GM12878 (cell line): ENCODE measurements at regions not wholly inside any gene's neighbourhood (a gene's known extent, or its start where the extent isn't known, plus 50 kb on each side); places are given as distances from the start of the nearest gene placed in this dataset.

ENCODE experiments used
- ATAC-seq: fragments of 200-7000 bp; cut with Tn5 transposase; 3 replicates; pipeline ENCODE4 v1.9.1; 2020; ENCODE audit warnings: mild to moderate bottlenecking, moderate library complexity
- BruUV-seq: library from RNA; stranded (reverse); fragments of 400-500 nt; replicated peaks from 2 replicates; lab custom pipeline; 2021; lab: Mats Ljungman, UMichigan
- CTCF ChIA-PET: fragments of 300-600 bp; sonication (Branson Sonifier 250); formaldehyde crosslinking; extraction: SDS; loops from one replicate; lab custom pipeline; 2021; ENCODE audit warnings: inconsistent platforms; lab: Yijun Ruan, JAX
- POLR2A ChIA-PET: fragments of 350-600 bp; formaldehyde crosslinking; extraction: SDS; loops from one replicate; lab custom pipeline; 2021; ENCODE audit warnings: inconsistent platforms; lab: Charles Lee
- RAD21 ChIA-PET: fragments of 300-600 bp; sonication (Branson Sonifier 250); formaldehyde crosslinking; loops from one replicate; lab custom pipeline; 2023; ENCODE audit warnings: antibody characterized with exemption; ENCODE audit not compliant: unreplicated experiment; lab: Charles Lee
- SMC1A ChIA-PET: fragments of 300-600 bp; sonication (Branson Sonifier 250); formaldehyde crosslinking; loops from one replicate; lab custom pipeline; 2023; ENCODE audit not compliant: unreplicated experiment, uncharacterized antibody; lab: Charles Lee
- DNase-seq: peaks from one replicate; pipeline ENCODE4 v3.0.0-alpha.2; 2011; ENCODE audit warnings: low read depth, low spot score
- FAIRE-seq: peaks from 3 replicates; lab custom pipeline; 2011; peaks lifted over from hg19 to GRCh38; lab: Jason Lieb, UNC
- H2AFZ ChIP-seq: 2 replicates; pipeline ENCODE4 v1.6.0; 2011; ENCODE audit warnings: low read depth, low read length, control low read depth; ENCODE audit not compliant: control insufficient read depth
- H3K27ac ChIP-seq: 2 replicates; pipeline ENCODE4 v1.5.1; 2011; ENCODE audit warnings: control low read depth; ENCODE audit not compliant: control insufficient read depth, insufficient read depth
- H3K27me3 ChIP-seq, 2 experiments: replicated peaks in 1 of 2; 2 replicates each; pipeline versions ENCODE4 v1.6.0 to v1.6.1; 2011; ENCODE audit warnings: low read length in 1 of 2; ENCODE audit not compliant: control insufficient read depth in 2 of 2, insufficient read depth in 2 of 2
- H3K36me3 ChIP-seq, 2 experiments: 2 replicates each; pipeline ENCODE4 v1.5.1; 2011; ENCODE audit warnings: low read length in 1 of 2; ENCODE audit not compliant: control insufficient read depth in 2 of 2, insufficient read depth in 2 of 2
- H3K4me1 ChIP-seq: 2 replicates; pipeline ENCODE4 v1.6.1; 2011; ENCODE audit warnings: mild to moderate bottlenecking, low read length, moderate library complexity, mixed read lengths; ENCODE audit not compliant: control insufficient read depth, insufficient read depth
- H3K4me2 ChIP-seq: 2 replicates; pipeline ENCODE4 v1.6.0; 2011; ENCODE audit warnings: control low read depth; ENCODE audit not compliant: control insufficient read depth, insufficient read depth
- H3K4me3 ChIP-seq: fragments of 200-600 bp; sonication (generic); 2 replicates; pipeline ENCODE4 v1.5.1; 2016
- H3K79me2 ChIP-seq: 2 replicates; pipeline ENCODE4 v1.6.0; 2011; ENCODE audit warnings: low read length; ENCODE audit not compliant: control insufficient read depth, insufficient read depth
- H3K9ac ChIP-seq: 2 replicates; pipeline ENCODE4 v1.8.0; 2011; ENCODE audit warnings: low read length, control low read depth, mixed read lengths; ENCODE audit not compliant: control insufficient read depth, insufficient read depth
- H3K9me3 ChIP-seq: replicated peaks from 3 replicates; pipeline ENCODE4 v1.5.1; 2011; ENCODE audit warnings: mild to moderate bottlenecking, low read length; ENCODE audit not compliant: control insufficient read depth, insufficient read depth
- H4K20me1 ChIP-seq: 2 replicates; pipeline ENCODE4 v1.6.0; 2011; ENCODE audit not compliant: control insufficient read depth, insufficient read depth
- ATF3 ChIP-seq: IDR thresholded peaks from 2 replicates; pipeline ENCODE4 v1.6.1; 2011; ENCODE audit warnings: low read depth, mild to moderate bottlenecking, low read length, moderate library complexity, borderline replicate concordance; ENCODE audit errors: extremely low read depth
- ATF7 ChIP-seq: fragments of 450-650 bp; IDR thresholded peaks from 2 replicates; pipeline ENCODE4 v1.6.1; 2016; ENCODE audit warnings: low read depth, mild to moderate bottlenecking
- FOS ChIP-seq: IDR thresholded peaks from 3 replicates; pipeline ENCODE4 v1.6.1; 2011; ENCODE audit warnings: borderline replicate concordance; ENCODE audit not compliant: insufficient read length; ENCODE audit errors: extremely low read depth
- HDAC2 ChIP-seq: fragments of 200-600 bp; sonication (generic); IDR thresholded peaks from 2 replicates; pipeline ENCODE4 v1.6.1; 2017
- MYC ChIP-seq: IDR thresholded peaks from 2 replicates; pipeline ENCODE4 v1.6.1; 2011; ENCODE audit warnings: mild to moderate bottlenecking, low read length, moderate library complexity, inconsistent platforms; ENCODE audit not compliant: insufficient read depth, insufficient replicate concordance, insufficient read length, severe bottlenecking
- NRF1 ChIP-seq: conservative IDR thresholded peaks from 2 replicates; pipeline ENCODE4 v1.6.1; 2011; ENCODE audit warnings: mild to moderate bottlenecking, low read depth, low read length, improper control_type of control experiment
- POLR2A ChIP-seq: IDR thresholded peaks from 2 replicates; pipeline ENCODE4 v1.6.1; 2011; ENCODE audit warnings: low read depth, mild to moderate bottlenecking, low read length
- PRDM15 ChIP-seq: fragments of 450-650 bp; formaldehyde crosslinking; IDR thresholded peaks from 2 replicates; pipeline ENCODE4 v1.4.0; 2020; ENCODE audit warnings: mild to moderate bottlenecking, moderate library complexity
- RFX5 ChIP-seq: IDR thresholded peaks from 2 replicates; pipeline ENCODE4 v1.6.1; 2011; ENCODE audit warnings: low read depth, low read length, improper control_type of control experiment
- SMAD5 ChIP-seq: IDR thresholded peaks from 2 replicates; pipeline ENCODE4 v1.6.1; 2016; ENCODE audit warnings: antibody characterized with exemption, low read depth
- ZNF622 ChIP-seq: fragments of 450-650 bp; IDR thresholded peaks from 2 replicates; pipeline ENCODE4 v1.6.1; 2017; ENCODE audit warnings: mild to moderate bottlenecking, inconsistent platforms
- WGBS: methylation state at CpG from one replicate; pipeline ENCODE4 v1.1.6; 2016; ENCODE audit warnings: low lambda C conversion rate; ENCODE audit not compliant: insufficient replicate concordance, insufficient coverage; ENCODE audit errors: missing lambda C conversion rate; 5-methylcytosine and 5-hydroxymethylcytosine counted together
- in situ Hi-C: fragments of 300-500 bp; cut with MboI; formaldehyde crosslinking; loops from 9 replicates; pipeline ENCODE4 v1.14.3; 2018; ENCODE audit warnings: mixed read lengths
- intact Hi-C: fragments of 100-400 bp; cut with micrococcal nuclease; formaldehyde crosslinking; loops from one replicate; pipeline ENCODE4 v1.14.2; 2022; ENCODE audit not compliant: unreplicated experiment

DNA sequence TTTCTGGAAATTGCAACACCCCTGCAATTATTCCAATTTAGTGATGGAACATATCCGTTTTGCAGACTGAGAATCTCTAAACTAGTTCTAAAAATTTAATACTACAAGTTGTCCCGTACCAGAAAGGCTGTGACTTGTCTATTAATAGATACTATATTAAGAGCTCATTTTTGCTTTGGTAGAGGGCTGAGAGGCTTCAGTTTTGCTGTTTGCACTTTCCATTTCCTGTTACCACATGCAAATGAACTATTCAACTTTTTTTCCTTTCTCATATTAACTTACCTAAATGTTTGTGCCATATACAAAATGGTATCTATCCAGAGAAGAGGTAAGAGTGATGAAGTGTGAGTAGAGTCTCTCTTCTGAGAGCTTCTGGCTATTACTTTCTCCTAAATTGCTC is 101.5 kb upstream of the CRBN start:
- H3K4me1 ChIP-seq: no peaks in the 10 kb centered on the region
- no peak overlapping the region for H3K9ac ChIP-seq
- H3K4me2 ChIP-seq: no peak overlapping the region
- no peaks in the 10 kb centered on the region for H4K20me1 ChIP-seq
- no peaks in the 10 kb centered on the region for H3K9me3 ChIP-seq
- CTCF ChIA-PET: interaction anchor here (1.2 to 1.9 kb wide), 2 partner anchors 10 to 37 kb away, joined by 3 to 4 read pairs; no protein-coding TSS in a partner anchor
- 3% methylated on average over 2 of the region's 2 CpGs for WGBS
- no peak overlapping the region for H2AFZ ChIP-seq
- DNase-seq: no peak
- H3K27me3 ChIP-seq: no peaks in the 10 kb centered on the region
- POLR2A ChIA-PET: no interaction called here
- H3K4me3 ChIP-seq: no peak overlapping the region
- no peaks in the 10 kb centered on the region for H3K36me3 ChIP-seq
- SMC1A ChIA-PET: interaction anchor here (1.1 to 1.8 kb wide), 3 partner anchors 18 to 70 kb away, joined by 3 to 7 read pairs (median 4); no protein-coding TSS in a partner anchor
- H3K79me2 ChIP-seq: no peaks in the 10 kb centered on the region
- intact Hi-C loops (no loop called here), in situ Hi-C loops (no loop called here)
- RAD21 ChIA-PET: interaction anchor here (1.2 kb wide), 1 partner anchor 81 kb away, joined by 3 read pairs; no protein-coding TSS in a partner anchor
- BruUV-seq: no TSS peak
- no peak overlapping the region for H3K27ac ChIP-seq
- FAIRE-seq: no peak
- no peak for ATAC-seq
- TF ChIP-seq RFX5: no peak
- TF ChIP-seq ATF7: no peak
- no peak for TF ChIP-seq NRF1
- TF ChIP-seq PRDM15 (CRISPR knock-in tag): no peak
- TF ChIP-seq HDAC2: no peak
- TF ChIP-seq ZNF622: no peak
- TF ChIP-seq FOS: no peak
- no peak for TF ChIP-seq POLR2A
- no peak for TF ChIP-seq SMAD5
- TF ChIP-seq ATF3: no peak
- no peak for TF ChIP-seq MYC
